ENCODE measurements at regions not wholly inside any gene's neighbourhood (a gene's known extent, or its start where the extent isn't known, plus 50 kb on each side); places are given as distances from the start of the nearest gene placed in this dataset.

DNA sequence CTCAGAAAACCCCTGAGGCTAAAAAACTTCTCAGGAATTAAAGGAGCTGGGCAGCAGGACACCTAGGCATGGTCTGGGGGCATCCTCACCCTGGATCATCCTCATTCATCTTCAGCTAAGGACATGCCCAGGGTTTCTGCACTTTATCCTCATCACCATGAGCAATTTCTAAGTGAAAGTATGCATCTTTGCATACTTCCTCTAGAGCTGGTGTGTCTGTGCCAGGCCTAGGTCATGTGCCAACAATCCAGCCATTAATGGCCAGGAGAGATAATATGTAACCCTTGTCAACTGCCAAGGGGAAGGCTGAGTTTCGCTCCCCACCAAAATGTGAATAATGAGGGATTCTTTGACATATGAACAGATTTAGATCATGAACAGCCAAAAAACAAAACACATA is 160.5 kb downstream of the KITLG start:
- DNase-seq, result no peak

DNA sequence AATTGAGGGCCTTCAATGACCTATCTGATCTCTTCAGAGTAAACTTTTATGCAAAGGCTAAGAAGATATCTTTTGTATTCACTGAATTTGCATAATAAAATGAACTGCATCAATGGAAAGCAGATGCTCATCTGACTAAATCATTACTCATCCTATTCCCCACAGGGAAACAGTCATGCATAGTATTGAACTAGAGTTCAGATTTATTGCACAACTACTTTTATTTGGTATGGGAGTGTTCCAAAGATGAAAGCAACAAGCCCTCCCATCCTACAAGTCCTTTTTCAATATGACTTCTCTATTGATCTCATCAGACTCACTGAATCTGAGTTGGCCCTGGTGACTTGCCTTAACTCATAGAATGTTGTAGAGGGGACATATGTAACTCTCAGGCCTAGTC is 159.8 kb downstream of the KITLG start:
- DNase-seq, result no peak

DNA sequence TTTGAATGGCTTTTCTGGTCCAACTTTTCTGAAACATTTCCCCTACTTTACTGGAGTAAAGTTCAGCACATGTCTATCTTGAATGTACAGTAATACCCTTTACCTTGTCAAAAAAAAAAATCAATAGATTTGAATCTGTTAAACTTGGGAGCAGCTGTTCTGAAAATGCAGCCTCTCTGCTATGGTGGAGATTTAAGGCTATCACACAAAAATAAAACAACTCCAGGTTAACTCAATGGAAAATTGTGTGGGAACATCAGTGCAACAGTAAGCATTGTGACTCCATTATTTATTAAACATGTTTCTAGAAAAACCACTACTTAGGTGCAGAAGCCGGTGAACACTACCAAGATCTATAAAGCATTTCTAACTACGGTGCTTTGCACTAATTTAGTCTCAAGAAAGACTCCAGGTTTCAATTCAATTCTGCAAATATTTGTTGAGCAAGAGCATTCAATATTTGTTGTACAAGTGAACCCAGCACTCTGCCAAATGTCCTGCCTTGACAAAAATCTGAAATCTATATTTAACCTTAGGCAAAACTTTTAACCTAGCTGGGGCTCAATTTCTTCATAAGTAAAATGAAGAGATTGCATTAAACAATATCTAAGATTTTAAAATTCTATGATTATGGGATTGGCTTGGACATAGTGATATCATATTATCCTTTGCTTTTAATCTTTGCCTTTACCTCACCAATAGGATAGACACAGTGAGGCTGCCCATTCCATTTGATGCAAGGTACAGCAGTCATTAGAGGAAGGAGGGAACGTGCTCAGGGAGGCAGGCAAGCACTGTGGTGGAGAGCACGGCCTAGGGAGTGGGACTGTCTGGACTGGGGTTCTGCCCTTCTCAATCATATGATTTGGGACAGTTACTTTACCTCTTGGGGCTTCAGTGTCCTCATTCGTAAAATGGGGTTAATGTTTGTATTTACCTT is 155.2 kb downstream of the KITLG start:
- no peak for DNase-seq

DNA sequence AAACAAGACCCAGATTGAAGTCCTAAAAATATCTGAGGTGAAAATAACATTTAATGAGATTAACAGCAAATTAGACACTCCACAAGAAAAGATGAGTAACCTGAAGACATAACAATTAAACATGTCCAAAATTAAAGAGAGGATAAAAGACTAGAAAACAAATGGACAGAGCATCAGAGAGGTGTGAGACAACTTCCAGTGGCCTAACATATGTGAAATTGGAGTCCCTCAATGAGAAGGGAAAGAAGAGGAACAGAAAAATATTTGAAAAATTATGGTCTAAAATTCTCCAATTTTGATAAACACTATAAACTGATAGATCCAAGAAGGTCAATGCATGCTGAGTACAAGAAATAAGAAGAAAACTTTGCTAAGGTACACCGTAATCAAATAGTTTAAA is 151.9 kb downstream of the KITLG start:
- no peak for DNase-seq

DNA sequence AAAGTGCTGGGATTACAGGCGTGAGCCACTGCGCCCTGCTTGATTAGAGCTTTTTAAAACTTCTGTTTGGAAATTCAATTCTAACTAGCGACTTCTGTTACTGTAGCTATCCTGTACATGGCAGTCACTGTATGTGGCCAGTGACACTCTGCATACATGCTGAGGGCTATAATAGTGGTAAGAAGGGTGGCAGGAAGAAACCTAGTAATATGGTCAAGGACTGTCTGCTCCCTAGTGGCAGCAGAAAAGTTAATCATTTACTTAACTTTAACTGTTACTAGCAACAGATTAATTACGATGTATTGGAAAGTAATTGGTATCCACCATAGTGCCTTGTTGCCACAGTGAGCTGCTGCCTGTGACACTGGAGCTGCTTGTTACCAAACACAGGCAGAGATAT is 149.0 kb downstream of the KITLG start:
- no peak for DNase-seq

DNA sequence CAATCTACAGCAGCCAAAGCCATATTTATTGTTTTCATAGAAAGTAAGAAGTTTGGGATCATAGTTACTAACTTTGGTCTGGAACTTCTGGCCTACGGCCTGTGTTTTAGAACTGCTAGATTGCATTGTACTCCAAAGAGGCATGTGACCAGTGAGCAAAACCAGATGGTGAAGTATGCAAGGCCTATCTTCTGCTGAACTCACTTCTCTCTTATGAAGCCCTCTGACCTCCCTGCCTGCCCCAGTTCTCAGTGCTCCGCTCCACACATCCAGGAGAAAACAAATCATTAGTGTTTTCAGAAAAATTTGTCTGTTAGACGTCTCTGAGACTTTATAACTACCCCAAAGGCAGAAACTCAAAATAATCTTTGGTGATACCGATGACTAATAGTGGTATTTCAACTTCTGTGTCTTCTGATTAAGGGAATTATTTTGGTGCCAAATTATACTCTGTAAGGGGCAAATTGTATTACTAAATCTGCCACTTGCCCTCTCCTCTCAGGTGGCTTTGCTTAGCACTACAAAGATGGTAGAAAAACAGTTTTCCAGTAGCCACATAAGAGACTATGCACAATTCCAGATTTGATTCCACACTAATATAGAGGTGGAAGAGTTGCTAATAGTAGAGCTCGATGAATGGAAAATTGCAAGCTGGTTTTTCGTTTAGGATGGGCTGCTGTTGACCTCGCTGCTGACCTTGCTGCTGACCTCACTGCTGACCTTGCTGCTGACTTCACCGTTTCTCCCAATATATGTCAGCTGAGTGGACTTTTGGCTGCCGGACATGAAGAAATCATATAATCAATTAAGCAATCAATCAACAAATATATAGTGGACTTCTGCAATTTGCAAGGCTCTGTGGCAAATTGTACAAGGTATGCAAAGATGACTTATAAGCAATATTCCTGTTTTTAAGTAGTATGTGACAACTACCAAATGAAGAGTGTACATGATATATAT is 147.5 kb downstream of the KITLG start:
- no peak for DNase-seq

DNA sequence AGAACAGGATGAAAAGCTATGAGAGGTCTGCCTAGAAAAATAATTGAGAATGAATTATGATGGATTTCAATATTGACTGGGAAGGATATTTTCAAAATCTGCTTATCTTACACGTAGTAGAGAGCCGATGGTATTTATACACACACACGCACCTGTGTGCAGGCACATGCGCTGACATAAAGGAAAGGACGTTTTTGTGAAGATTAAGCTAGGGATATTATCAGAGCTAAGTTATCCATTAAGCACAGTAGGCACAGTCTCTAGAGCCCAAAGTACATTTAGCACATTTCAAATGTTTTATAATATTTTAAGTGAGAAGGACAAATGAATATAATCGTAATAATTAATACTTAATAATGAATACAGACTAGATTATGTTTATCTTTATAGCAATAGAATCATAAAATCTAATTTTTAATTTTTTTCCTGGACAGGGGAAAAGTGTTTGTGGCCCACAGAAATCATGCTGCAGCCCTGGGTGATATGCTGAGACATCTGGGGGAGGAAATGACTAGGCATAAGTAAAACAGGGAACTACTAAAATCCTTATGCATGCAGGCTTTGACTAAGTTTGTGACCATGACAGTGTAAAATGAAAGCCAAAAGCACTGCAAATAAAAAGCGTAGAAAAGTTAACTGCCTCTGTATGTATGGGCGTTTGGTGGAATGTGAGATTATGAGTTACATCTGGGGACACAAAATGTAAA is 146.1 kb downstream of the KITLG start:
- no peak for DNase-seq

DNA sequence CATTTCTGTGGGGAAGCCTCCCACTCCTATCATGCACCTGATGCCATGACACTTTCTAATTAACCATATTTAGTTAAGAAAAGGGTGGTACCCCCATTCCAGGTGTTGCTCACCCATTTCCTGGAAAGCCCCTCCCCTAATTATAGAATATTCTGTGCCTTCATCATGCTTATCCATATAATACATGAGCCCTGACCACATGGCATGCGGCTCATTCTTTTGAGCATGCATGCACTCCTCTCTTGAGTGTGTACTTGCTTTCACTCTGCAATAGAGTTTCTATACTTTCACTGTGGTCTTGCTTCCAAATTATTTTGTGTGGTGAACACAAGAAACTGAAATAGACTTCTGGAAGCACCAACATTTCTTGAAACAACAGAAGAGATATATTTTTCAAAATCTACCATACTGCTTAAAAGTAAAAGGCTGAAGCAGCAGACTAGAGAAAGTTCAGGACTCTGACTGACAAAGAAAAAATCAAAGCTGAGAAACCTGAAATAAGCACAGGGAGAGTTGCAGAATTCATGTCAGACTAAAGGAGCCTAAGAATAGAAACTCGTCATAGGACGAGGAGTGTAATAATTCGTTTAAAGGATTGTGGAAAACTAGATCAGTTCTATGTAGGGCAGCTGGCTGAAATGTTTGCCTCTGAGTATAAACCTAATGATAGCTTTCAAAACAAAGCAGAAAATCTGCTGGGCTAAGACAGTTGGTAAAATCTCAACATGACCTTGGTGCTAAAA is 144.8 kb downstream of the KITLG start:
- no peak for DNase-seq

DNA sequence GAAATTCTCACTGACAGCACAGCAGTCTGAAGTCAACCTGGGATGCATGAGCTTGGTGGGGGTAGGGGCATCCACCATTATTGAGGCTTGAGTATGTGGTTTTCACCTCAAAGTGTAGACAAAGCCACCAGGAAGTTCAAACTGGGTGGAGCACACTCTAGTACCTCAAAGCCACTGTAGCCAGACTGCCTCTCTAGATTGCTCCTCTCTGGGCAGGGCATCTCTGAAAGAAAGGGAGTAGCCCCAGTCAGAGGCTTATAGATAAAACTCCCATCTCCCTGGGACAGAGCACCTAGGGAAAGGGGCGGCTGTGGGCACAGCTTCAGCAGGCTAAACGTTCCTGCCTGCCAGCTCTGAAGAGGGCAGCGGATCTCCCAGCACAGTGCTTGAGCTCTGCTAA is 143.0 kb downstream of the KITLG start:
- no peak for DNase-seq

Data from NCI-H1092 treated with DMSO at 0.1 percent for 48 hours (cell line).